GM12878 (cell line): ENCODE measurements at regions not wholly inside any gene's neighbourhood (a gene's known extent, or its start where the extent isn't known, plus 50 kb on each side); places are given as distances from the start of the nearest gene placed in this dataset.

Experiments used
- ATAC-seq: fragments of 200-7000 bp; cut with Tn5 transposase; 3 replicates; pipeline ENCODE4 v1.9.1; 2020; ENCODE audit warnings: mild to moderate bottlenecking, moderate library complexity
- BruUV-seq: library from RNA; stranded (reverse); fragments of 400-500 nt; replicated peaks from 2 replicates; lab custom pipeline; 2021; lab: Mats Ljungman, UMichigan
- CTCF ChIA-PET: fragments of 300-600 bp; sonication (Branson Sonifier 250); formaldehyde crosslinking; extraction: SDS; loops from one replicate; lab custom pipeline; 2021; ENCODE audit warnings: inconsistent platforms; lab: Yijun Ruan, JAX
- POLR2A ChIA-PET: fragments of 350-600 bp; formaldehyde crosslinking; extraction: SDS; loops from one replicate; lab custom pipeline; 2021; ENCODE audit warnings: inconsistent platforms; lab: Charles Lee
- RAD21 ChIA-PET: fragments of 300-600 bp; sonication (Branson Sonifier 250); formaldehyde crosslinking; loops from one replicate; lab custom pipeline; 2023; ENCODE audit warnings: antibody characterized with exemption; ENCODE audit not compliant: unreplicated experiment; lab: Charles Lee
- SMC1A ChIA-PET: fragments of 300-600 bp; sonication (Branson Sonifier 250); formaldehyde crosslinking; loops from one replicate; lab custom pipeline; 2023; ENCODE audit not compliant: unreplicated experiment, uncharacterized antibody; lab: Charles Lee
- DNase-seq: peaks from one replicate; pipeline ENCODE4 v3.0.0-alpha.2; 2011; ENCODE audit warnings: low read depth, low spot score
- FAIRE-seq: peaks from 3 replicates; lab custom pipeline; 2011; peaks lifted over from hg19 to GRCh38; lab: Jason Lieb, UNC
- H2AFZ ChIP-seq: 2 replicates; pipeline ENCODE4 v1.6.0; 2011; ENCODE audit warnings: low read depth, low read length, control low read depth; ENCODE audit not compliant: control insufficient read depth
- H3K27ac ChIP-seq: 2 replicates; pipeline ENCODE4 v1.5.1; 2011; ENCODE audit warnings: control low read depth; ENCODE audit not compliant: control insufficient read depth, insufficient read depth
- H3K27me3 ChIP-seq, 2 experiments: replicated peaks in 1 of 2; 2 replicates each; pipeline versions ENCODE4 v1.6.0 to v1.6.1; 2011; ENCODE audit warnings: low read length in 1 of 2; ENCODE audit not compliant: control insufficient read depth in 2 of 2, insufficient read depth in 2 of 2
- H3K36me3 ChIP-seq, 2 experiments: 2 replicates each; pipeline ENCODE4 v1.5.1; 2011; ENCODE audit warnings: low read length in 1 of 2; ENCODE audit not compliant: control insufficient read depth in 2 of 2, insufficient read depth in 2 of 2
- H3K4me1 ChIP-seq: 2 replicates; pipeline ENCODE4 v1.6.1; 2011; ENCODE audit warnings: mild to moderate bottlenecking, low read length, moderate library complexity, mixed read lengths; ENCODE audit not compliant: control insufficient read depth, insufficient read depth
- H3K4me2 ChIP-seq: 2 replicates; pipeline ENCODE4 v1.6.0; 2011; ENCODE audit warnings: control low read depth; ENCODE audit not compliant: control insufficient read depth, insufficient read depth
- H3K4me3 ChIP-seq: fragments of 200-600 bp; sonication (generic); 2 replicates; pipeline ENCODE4 v1.5.1; 2016
- H3K79me2 ChIP-seq: 2 replicates; pipeline ENCODE4 v1.6.0; 2011; ENCODE audit warnings: low read length; ENCODE audit not compliant: control insufficient read depth, insufficient read depth
- H3K9ac ChIP-seq: 2 replicates; pipeline ENCODE4 v1.8.0; 2011; ENCODE audit warnings: low read length, control low read depth, mixed read lengths; ENCODE audit not compliant: control insufficient read depth, insufficient read depth
- H3K9me3 ChIP-seq: replicated peaks from 3 replicates; pipeline ENCODE4 v1.5.1; 2011; ENCODE audit warnings: mild to moderate bottlenecking, low read length; ENCODE audit not compliant: control insufficient read depth, insufficient read depth
- H4K20me1 ChIP-seq: 2 replicates; pipeline ENCODE4 v1.6.0; 2011; ENCODE audit not compliant: control insufficient read depth, insufficient read depth
- ASH2L ChIP-seq: fragments of 300-600, 200-600 bp; sonication (generic); IDR thresholded peaks from 2 replicates; pipeline ENCODE4 v1.6.1; 2017; ENCODE audit warnings: low read depth, mild to moderate bottlenecking, borderline replicate concordance
- CHD1 ChIP-seq: IDR thresholded peaks from 2 replicates; pipeline ENCODE4 v1.6.1; 2012; ENCODE audit warnings: low read depth, low read length, improper control_type of control experiment
- ESRRA ChIP-seq: IDR thresholded peaks from 2 replicates; pipeline ENCODE4 v1.6.1; 2012; ENCODE audit warnings: mild to moderate bottlenecking, low read length, improper control_type of control experiment
- FOXM1 ChIP-seq: IDR thresholded peaks from 2 replicates; pipeline ENCODE4 v1.6.1; 2012; ENCODE audit warnings: low read depth, mild to moderate bottlenecking, inconsistent platforms, low read length, moderate library complexity
- HDAC2 ChIP-seq: fragments of 200-600 bp; sonication (generic); IDR thresholded peaks from 2 replicates; pipeline ENCODE4 v1.6.1; 2017
- JUNB ChIP-seq: IDR thresholded peaks from 2 replicates; pipeline ENCODE4 v1.6.1; 2016; ENCODE audit warnings: antibody characterized with exemption, mild to moderate bottlenecking
- NBN ChIP-seq: fragments of 450-650 bp; IDR thresholded peaks from 2 replicates; pipeline ENCODE4 v1.6.1; 2016
- NFYB ChIP-seq: IDR thresholded peaks from 2 replicates; pipeline ENCODE4 v1.6.1; 2011; ENCODE audit warnings: low read depth, mild to moderate bottlenecking, low read length, improper control_type of control experiment, moderate library complexity; ENCODE audit not compliant: insufficient read depth
- RB1 ChIP-seq: fragments of 450-650 bp; formaldehyde crosslinking; IDR thresholded peaks from 2 replicates; pipeline ENCODE4 v1.6.1; 2017; ENCODE audit warnings: mild to moderate bottlenecking, borderline replicate concordance
- TAF1 ChIP-seq: IDR thresholded peaks from 2 replicates; pipeline ENCODE4 v1.6.1; 2011; ENCODE audit warnings: mild to moderate bottlenecking, low read depth, low read length, borderline replicate concordance
- YBX1 ChIP-seq: fragments of 450-650 bp; IDR thresholded peaks from 2 replicates; pipeline ENCODE4 v1.6.1; 2016; ENCODE audit warnings: antibody characterized with exemption
- ZNF24 ChIP-seq: fragments of 450-650 bp; IDR thresholded peaks from 2 replicates; pipeline ENCODE4 v1.6.1; 2017; ENCODE audit warnings: antibody characterized with exemption, mild to moderate bottlenecking
- WGBS: methylation state at CpG from one replicate; pipeline ENCODE4 v1.1.6; 2016; ENCODE audit warnings: low lambda C conversion rate; ENCODE audit not compliant: insufficient replicate concordance, insufficient coverage; ENCODE audit errors: missing lambda C conversion rate; 5-methylcytosine and 5-hydroxymethylcytosine counted together
- in situ Hi-C: fragments of 300-500 bp; cut with MboI; formaldehyde crosslinking; loops from 9 replicates; pipeline ENCODE4 v1.14.3; 2018; ENCODE audit warnings: mixed read lengths
- intact Hi-C: fragments of 100-400 bp; cut with micrococcal nuclease; formaldehyde crosslinking; loops from one replicate; pipeline ENCODE4 v1.14.2; 2022; ENCODE audit not compliant: unreplicated experiment
- TF ChIP-seq, protein P1 (sequence below): fragments of 450-650 bp; IDR thresholded peaks from 2 replicates; pipeline ENCODE4 v1.6.1; 2017; ENCODE audit warnings: antibody characterized with exemption, mild to moderate bottlenecking, moderate library complexity

- ATAC-seq, result no peak
- Histone ChIP-seq H3K4me3 (no peak overlapping the region), H3K9ac (no peak overlapping the region), H3K27ac (no peak overlapping the region), H3K4me2 (no peak overlapping the region), H3K4me1 (no peaks in the 10 kb centered on the region), H4K20me1 (no peaks in the 10 kb centered on the region), H2AFZ (no peak overlapping the region), H3K27me3 (no peaks in the 10 kb centered on the region)
- intact Hi-C loops, result no loop called here
- no peak for DNase-seq
- ChIA-PET POLR2A (no interaction called here), SMC1A (interaction anchor here (0.5 to 1.1 kb wide), 2 partner anchors 10 to 25 kb away, joined by 3 read pairs; no protein-coding TSS in a partner anchor)
- FAIRE-seq, result no peak
- BruUV-seq, result no TSS peak
- TF ChIP-seq YBX1 (no peak), TAF1 (no peak), FOXM1 (no peak), RB1 (no peak)
- TF ChIP-seq, all 136 proteins: peak for 0
- no peaks in the 10 kb centered on the region for H3K36me3 ChIP-seq
- WGBS, result 49% methylated on average over 3 of the region's 3 CpGs
- RAD21 ChIA-PET, result no interaction called here
- in situ Hi-C loops, result no loop called here
- CTCF ChIA-PET, result no interaction called here
- H3K9me3 ChIP-seq, result no peaks in the 10 kb centered on the region
- H3K79me2 ChIP-seq, result no peaks in the 10 kb centered on the region
Observed at GRCh38 chr15:95772982-95773381, 557.5 kb upstream of the NR2F2 start.

DNA sequence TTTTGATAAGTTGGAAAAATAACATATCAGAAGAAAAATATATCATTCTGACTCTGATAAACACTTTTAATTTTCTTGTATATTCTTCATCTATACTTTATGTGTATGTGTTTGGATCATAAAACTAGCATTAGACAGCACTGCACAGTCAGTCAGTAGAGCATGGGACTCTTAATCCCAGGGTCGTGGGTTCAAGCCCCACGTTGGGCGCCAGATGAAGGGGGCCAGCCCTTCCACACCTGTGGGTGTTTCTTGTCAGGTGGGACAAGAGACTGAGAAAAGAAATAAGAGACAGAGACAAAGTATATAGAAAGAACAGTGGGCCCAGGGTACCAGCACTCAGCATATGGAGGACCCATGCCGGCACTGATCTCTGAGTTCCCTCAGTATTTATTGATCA is 546.0 kb upstream of the NR2F2 start:
- no peaks in the 10 kb centered on the region for H3K27me3 ChIP-seq
- CTCF ChIA-PET, result no interaction called here
- FAIRE-seq, result no peak
- H3K4me3 ChIP-seq, result no peak overlapping the region
- H3K4me2 ChIP-seq, result no peak overlapping the region
- BruUV-seq, result no TSS peak
- peaks cover 2% of the 10 kb centered on the region; the same call in 2 of the 3 replicates for H3K9me3 ChIP-seq
- 25% methylated on average over 4 of the region's 4 CpGs for WGBS
- in situ Hi-C loops (no loop called here), intact Hi-C loops (no loop called here)
- POLR2A ChIA-PET, result no interaction called here
- H3K4me1 ChIP-seq, result no peaks in the 10 kb centered on the region
- no peak for DNase-seq
- TF ChIP-seq CHD1 (no peak), ESRRA (no peak), NBN (no peak), HDAC2 (no peak), ZNF24 (no peak), ASH2L (no peak), JUNB (no peak), NFYB (no peak)
- TF ChIP-seq, protein P1, sequence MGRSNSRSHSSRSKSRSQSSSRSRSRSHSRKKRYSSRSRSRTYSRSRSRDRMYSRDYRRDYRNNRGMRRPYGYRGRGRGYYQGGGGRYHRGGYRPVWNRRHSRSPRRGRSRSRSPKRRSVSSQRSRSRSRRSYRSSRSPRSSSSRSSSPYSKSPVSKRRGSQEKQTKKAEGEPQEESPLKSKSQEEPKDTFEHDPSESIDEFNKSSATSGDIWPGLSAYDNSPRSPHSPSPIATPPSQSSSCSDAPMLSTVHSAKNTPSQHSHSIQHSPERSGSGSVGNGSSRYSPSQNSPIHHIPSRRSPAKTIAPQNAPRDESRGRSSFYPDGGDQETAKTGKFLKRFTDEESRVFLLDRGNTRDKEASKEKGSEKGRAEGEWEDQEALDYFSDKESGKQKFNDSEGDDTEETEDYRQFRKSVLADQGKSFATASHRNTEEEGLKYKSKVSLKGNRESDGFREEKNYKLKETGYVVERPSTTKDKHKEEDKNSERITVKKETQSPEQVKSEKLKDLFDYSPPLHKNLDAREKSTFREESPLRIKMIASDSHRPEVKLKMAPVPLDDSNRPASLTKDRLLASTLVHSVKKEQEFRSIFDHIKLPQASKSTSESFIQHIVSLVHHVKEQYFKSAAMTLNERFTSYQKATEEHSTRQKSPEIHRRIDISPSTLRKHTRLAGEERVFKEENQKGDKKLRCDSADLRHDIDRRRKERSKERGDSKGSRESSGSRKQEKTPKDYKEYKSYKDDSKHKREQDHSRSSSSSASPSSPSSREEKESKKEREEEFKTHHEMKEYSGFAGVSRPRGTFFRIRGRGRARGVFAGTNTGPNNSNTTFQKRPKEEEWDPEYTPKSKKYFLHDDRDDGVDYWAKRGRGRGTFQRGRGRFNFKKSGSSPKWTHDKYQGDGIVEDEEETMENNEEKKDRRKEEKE, result no peak
- RAD21 ChIA-PET, result no interaction called here
- no peaks in the 10 kb centered on the region for H3K79me2 ChIP-seq
- SMC1A ChIA-PET, result no interaction called here
- H3K36me3 ChIP-seq, result no peaks in the 10 kb centered on the region
- no peak overlapping the region for H3K9ac ChIP-seq
- ATAC-seq, result no peak
- no peak overlapping the region for H3K27ac ChIP-seq
- no peaks in the 10 kb centered on the region for H4K20me1 ChIP-seq
- H2AFZ ChIP-seq, result no peak overlapping the region
